ENCODE measurements at regions not wholly inside any gene's neighbourhood (a gene's known extent, or its start where the extent isn't known, plus 50 kb on each side); places are given as distances from the start of the nearest gene placed in this dataset.

DNA sequence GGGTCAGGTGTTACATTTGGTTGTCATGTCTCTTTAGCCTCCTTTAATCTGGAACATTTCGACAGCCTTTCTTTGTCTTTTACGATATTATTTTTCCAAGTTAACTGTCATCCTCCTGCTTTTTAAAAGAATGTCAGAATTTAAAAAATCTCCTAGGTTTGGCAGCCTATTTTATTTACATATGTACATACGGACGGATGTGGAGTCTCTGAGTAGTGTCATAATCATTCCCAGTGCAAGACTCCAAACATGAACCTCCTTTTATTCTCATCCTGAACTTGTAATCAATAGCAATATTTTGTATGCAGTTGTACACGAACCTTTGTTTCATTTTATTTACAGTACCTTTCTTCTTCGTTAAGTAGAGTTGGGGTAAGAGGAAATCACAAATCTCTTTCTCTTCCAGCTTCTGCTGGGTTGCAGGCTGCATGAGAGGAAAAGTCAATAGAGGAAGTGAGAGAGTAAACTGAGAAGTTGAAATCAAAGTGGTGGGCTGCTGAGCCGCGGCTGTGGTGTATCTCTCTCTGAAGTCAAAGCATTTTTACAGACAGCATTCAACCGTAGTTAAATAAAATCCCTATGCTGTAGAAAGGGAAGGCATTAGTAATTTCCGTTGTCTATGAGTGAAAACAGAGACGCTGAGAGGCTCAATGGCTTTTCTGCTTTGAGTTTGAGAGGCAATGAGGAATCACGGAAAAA is 53.9 kb upstream of the RPS6KA3 start:
- Histone ChIP-seq H3K9me3 (no peaks in the 10 kb centered on the region), H3K27me3 (no peaks in the 10 kb centered on the region), H3K4me3 (no peak overlapping the region), H3K36me3 (no peaks in the 10 kb centered on the region), H3K27ac (no peak overlapping the region), H3K4me1 (no peaks in the 10 kb centered on the region)
- 32 to 46% methylated on average over 6 to 8 of the region's 12 CpGs for WGBS, 2 donors (ENCODE audit: low coverage in 1 of 2)
- TF ChIP-seq EP300 (IDR thresholded peaks at IDR 0.05) (no peak), POLR2A (IDR thresholded peaks at IDR 0.05) (no peak), POLR2AphosphoS5 (IDR thresholded peaks at IDR 0.05) (no peak)
- TF ChIP-seq, protein P1, sequence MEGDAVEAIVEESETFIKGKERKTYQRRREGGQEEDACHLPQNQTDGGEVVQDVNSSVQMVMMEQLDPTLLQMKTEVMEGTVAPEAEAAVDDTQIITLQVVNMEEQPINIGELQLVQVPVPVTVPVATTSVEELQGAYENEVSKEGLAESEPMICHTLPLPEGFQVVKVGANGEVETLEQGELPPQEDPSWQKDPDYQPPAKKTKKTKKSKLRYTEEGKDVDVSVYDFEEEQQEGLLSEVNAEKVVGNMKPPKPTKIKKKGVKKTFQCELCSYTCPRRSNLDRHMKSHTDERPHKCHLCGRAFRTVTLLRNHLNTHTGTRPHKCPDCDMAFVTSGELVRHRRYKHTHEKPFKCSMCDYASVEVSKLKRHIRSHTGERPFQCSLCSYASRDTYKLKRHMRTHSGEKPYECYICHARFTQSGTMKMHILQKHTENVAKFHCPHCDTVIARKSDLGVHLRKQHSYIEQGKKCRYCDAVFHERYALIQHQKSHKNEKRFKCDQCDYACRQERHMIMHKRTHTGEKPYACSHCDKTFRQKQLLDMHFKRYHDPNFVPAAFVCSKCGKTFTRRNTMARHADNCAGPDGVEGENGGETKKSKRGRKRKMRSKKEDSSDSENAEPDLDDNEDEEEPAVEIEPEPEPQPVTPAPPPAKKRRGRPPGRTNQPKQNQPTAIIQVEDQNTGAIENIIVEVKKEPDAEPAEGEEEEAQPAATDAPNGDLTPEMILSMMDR (IDR thresholded peaks at IDR 0.05) = no peak
- ATAC-seq = no peak

DNA sequence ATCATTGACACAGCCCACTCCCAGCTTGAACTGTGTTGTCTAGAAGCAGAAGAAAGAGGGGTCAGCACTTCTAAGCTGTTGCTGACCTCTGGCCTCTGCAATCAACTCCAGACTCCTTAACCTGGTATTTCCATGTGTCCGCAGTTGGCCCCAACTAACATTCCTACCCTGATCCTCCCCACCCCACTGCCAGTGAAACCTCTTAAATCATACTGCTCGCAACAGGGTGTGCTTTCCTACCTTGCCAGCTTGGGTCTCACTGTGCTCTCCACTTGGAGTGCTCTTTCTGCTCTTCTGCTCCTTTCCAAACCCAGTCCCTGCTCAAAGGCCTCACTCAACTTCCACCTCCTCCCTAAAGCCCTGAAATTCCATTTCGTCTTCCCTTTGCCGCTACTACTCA is 52.3 kb upstream of the RPS6KA3 start:
- ATAC-seq = no peak
- no peaks in the 10 kb centered on the region for H3K9me3 ChIP-seq
- no peak for TF ChIP-seq POLR2AphosphoS5 (IDR thresholded peaks at IDR 0.05)
- no peak for TF ChIP-seq POLR2A (IDR thresholded peaks at IDR 0.05)
- TF ChIP-seq, protein P1 (IDR thresholded peaks at IDR 0.05) = no peak
- TF ChIP-seq EP300 (IDR thresholded peaks at IDR 0.05) = no peak
- WGBS, 2 donors (ENCODE audit: low coverage in 1 of 2) = 88 to 100% methylated on average over 3 to 4 of the region's 4 CpGs
- no peak overlapping the region for H3K27ac ChIP-seq
- no peak overlapping the region for H3K4me3 ChIP-seq
- H3K27me3 ChIP-seq = no peaks in the 10 kb centered on the region
- H3K36me3 ChIP-seq = no peaks in the 10 kb centered on the region
- no peaks in the 10 kb centered on the region for H3K4me1 ChIP-seq

DNA sequence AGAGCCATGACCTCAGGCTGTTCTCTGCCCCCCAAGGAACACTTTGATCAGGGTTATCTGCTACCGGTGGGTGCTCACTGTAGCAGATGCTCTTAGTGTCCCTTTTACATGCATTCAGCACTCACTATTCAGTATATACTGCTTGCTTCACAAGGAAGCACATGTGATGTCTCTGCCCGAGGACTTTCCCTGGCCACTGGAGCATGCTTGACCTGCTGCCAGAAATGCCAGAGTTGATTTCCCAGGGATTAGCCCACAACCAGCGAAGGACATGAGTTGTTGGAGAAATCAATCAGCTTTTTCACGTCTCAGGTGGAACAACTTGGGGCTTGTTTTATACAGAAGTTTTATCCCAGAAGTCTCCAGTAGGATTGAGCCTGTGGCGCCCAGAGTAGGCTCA is 51.2 kb upstream of the RPS6KA3 start:
- no peak overlapping the region for H3K4me3 ChIP-seq
- no peak for TF ChIP-seq POLR2AphosphoS5 (IDR thresholded peaks at IDR 0.05)
- TF ChIP-seq EP300 (IDR thresholded peaks at IDR 0.05) = no peak
- TF ChIP-seq, protein P1 (IDR thresholded peaks at IDR 0.05) = no peak
- no peak for TF ChIP-seq POLR2A (IDR thresholded peaks at IDR 0.05)
- no peaks in the 10 kb centered on the region for H3K9me3 ChIP-seq
- no peaks in the 10 kb centered on the region for H3K27me3 ChIP-seq
- no peaks in the 10 kb centered on the region for H3K36me3 ChIP-seq
- no peak overlapping the region for H3K27ac ChIP-seq
- no peak for ATAC-seq
- WGBS, 2 donors (ENCODE audit: low coverage in 1 of 2) = 49 to 92% methylated on average over 2 to 5 of the region's 5 CpGs
- H3K4me1 ChIP-seq = no peaks in the 10 kb centered on the region

All from gastroesophageal sphincter (tissue), 4 donors.